Ascending aorta (tissue), 2 donors: ENCODE measurements at regions not wholly inside any gene's neighbourhood (a gene's known extent, or its start where the extent isn't known, plus 50 kb on each side); places are given as distances from the start of the nearest gene placed in this dataset.

Source experiments
- DNase-seq, 2 donors: peaks; one replicate each; pipeline ENCODE4 v3.0.0-alpha.2; 2019; ENCODE audit warnings: low spot score in 2 of 2
- H3K27ac ChIP-seq, 2 donors: fragments of 200-600 bp; sonication (generic); one replicate each; pipeline ENCODE4 v1.5.1; 2016 to 2017; ENCODE audit warnings: mild to moderate bottlenecking in 1 of 2
- H3K27me3 ChIP-seq: fragments of 200-600 bp; sonication (generic); one replicate; pipeline ENCODE4 v1.5.1; 2017
- H3K36me3 ChIP-seq, 2 donors: fragments of 200-600 bp; sonication (generic); one replicate each; pipeline ENCODE4 v1.5.1; 2016
- H3K4me1 ChIP-seq, 2 donors: fragments of 200-600 bp; sonication (generic); one replicate each; pipeline ENCODE4 v1.5.1; 2016 to 2017; ENCODE audit warnings: mild to moderate bottlenecking in 1 of 2
- H3K4me3 ChIP-seq, 2 donors: fragments of 200-600 bp; sonication (generic); one replicate each; pipeline ENCODE4 v1.5.1; 2016 to 2017; ENCODE audit warnings: mild to moderate bottlenecking in 1 of 2
- H3K9me3 ChIP-seq, 2 donors: fragments of 200-600 bp; sonication (generic); one replicate each; pipeline ENCODE4 v1.5.1; 2016
- intact Hi-C: fragments of 100-400 bp; cut with DNase I; formaldehyde crosslinking; loops from one replicate; pipeline ENCODE4 v1.15.1; 2023
- TF ChIP-seq, protein P1 (sequence below), 3 experiments: fragments of 200-600 bp in 2 of 3; fragments of 450-650 bp in 1 of 3; sonication (generic) in 2 of 3; IDR thresholded peaks; one replicate each; pipeline ENCODE4 v1.5.1; 2016 to 2019; ENCODE audit warnings: antibody characterized with exemption in 3 of 3, mild to moderate bottlenecking in 1 of 3, moderate library complexity in 1 of 3

- H3K27ac ChIP-seq: no peak overlapping the region
- H3K4me3 ChIP-seq: no peak overlapping the region
- intact Hi-C loops: no loop called here
- H3K4me1 ChIP-seq: no peaks in the 10 kb centered on the region
- no peaks in the 10 kb centered on the region for H3K27me3 ChIP-seq
- no peak for DNase-seq
- no peaks in the 10 kb centered on the region for H3K9me3 ChIP-seq
- TF ChIP-seq, protein P1, sequence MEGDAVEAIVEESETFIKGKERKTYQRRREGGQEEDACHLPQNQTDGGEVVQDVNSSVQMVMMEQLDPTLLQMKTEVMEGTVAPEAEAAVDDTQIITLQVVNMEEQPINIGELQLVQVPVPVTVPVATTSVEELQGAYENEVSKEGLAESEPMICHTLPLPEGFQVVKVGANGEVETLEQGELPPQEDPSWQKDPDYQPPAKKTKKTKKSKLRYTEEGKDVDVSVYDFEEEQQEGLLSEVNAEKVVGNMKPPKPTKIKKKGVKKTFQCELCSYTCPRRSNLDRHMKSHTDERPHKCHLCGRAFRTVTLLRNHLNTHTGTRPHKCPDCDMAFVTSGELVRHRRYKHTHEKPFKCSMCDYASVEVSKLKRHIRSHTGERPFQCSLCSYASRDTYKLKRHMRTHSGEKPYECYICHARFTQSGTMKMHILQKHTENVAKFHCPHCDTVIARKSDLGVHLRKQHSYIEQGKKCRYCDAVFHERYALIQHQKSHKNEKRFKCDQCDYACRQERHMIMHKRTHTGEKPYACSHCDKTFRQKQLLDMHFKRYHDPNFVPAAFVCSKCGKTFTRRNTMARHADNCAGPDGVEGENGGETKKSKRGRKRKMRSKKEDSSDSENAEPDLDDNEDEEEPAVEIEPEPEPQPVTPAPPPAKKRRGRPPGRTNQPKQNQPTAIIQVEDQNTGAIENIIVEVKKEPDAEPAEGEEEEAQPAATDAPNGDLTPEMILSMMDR (IDR thresholded peaks at IDR 0.05): no peak
- no peaks in the 10 kb centered on the region for H3K36me3 ChIP-seq
Measured at GRCh38 chr14:104303705-104304425, 165.5 kb downstream of the KIF26A start.

- Histone ChIP-seq H3K4me1 (no peaks in the 10 kb centered on the region), H3K36me3 (no peaks in the 10 kb centered on the region), H3K9me3 (no peaks in the 10 kb centered on the region), H3K4me3 (no peak overlapping the region), H3K27ac (no peak overlapping the region), H3K27me3 (no peaks in the 10 kb centered on the region)
- no peak for DNase-seq
- TF ChIP-seq, protein P1 (IDR thresholded peaks at IDR 0.05): no peak
- intact Hi-C loops: no loop called here
Measured at GRCh38 chr14:104304451-104305351, 166.3 kb downstream of the KIF26A start.

DNA sequence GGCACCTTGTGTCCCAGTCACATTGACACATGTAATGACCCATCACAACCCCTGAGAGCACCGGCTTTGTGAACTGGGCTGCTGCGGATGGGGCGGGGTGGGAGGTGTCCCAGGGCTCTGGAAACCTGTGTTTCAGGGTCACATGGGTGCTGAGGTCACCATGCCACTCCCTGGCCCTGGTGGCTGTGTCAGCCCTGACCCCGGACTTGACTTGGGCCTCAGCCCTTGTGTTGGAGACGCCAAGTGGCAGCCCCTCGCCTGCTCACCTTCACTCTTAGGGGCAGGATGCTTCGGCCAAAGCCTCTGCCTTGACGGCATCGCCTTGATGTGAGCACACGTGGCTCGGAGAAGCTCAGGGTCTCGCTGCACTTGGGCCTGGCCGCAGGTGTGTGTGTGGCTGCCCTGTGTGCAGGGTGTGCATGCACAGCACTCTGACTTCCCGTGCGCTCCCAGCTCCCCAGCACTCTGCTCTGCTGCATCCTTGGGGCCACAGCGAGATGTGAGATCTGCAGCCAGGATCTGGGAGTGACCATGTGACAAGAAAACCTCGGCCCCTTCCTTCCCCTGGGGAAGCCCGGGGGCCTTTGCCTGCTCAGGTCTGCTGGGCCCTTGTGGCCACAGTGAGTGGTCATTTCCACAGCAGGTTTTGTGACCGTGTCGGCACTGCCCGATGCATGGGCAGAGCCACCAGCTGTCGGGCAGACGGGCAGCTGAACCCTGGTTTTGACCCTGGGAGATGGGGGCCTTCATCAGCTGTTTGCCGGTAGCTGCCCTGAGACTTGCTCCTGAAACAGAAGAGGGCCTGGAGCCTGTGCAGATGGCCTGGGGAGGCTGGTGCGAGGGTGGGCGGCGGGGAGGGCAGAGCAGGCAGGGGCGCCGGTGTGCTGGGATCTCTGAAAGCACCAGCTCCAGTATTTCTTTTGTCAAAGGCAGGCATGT, 167.4 kb downstream of the KIF26A start:
- no peaks in the 10 kb centered on the region for H3K4me1 ChIP-seq
- H3K27ac ChIP-seq: no peak overlapping the region
- no peaks in the 10 kb centered on the region for H3K9me3 ChIP-seq
- H3K36me3 ChIP-seq: no peaks in the 10 kb centered on the region
- no peak for DNase-seq
- intact Hi-C loops: no loop called here
- TF ChIP-seq, protein P1 (IDR thresholded peaks at IDR 0.05): no peak
- no peak overlapping the region for H3K4me3 ChIP-seq
- no peaks in the 10 kb centered on the region for H3K27me3 ChIP-seq

- H3K27ac ChIP-seq: no peak overlapping the region
- TF ChIP-seq, protein P1 (IDR thresholded peaks at IDR 0.05): no peak
- H3K9me3 ChIP-seq: no peaks in the 10 kb centered on the region
- no peak for DNase-seq
- intact Hi-C loops: no loop called here
- no peak overlapping the region for H3K4me3 ChIP-seq
- no peaks in the 10 kb centered on the region for H3K36me3 ChIP-seq
- no peaks in the 10 kb centered on the region for H3K27me3 ChIP-seq
- no peaks in the 10 kb centered on the region for H3K4me1 ChIP-seq
Measured at GRCh38 chr14:104306450-104307040, 168.2 kb downstream of the KIF26A start.

DNA sequence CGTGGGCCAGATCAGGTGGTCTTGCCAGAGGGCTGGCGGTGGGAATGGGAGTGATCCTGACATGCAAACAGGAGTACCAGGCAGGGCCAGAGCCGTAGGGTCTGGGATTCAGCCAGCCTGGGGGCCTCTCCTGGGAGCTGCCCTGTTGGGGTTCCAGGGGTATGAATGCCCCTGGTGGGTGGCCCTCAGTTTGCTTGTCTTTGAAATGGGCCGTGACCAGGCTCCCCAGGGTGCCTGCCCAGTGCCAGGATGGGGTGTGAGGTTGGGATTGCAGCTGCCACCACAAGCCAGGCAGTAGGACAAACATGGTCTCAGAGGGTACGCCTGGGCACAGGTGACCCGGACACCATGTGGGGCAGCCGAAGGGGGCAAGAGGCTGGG, 168.8 kb downstream of the KIF26A start:
- intact Hi-C loops: no loop called here
- DNase-seq: no peak
- H3K27me3 ChIP-seq: no peaks in the 10 kb centered on the region
- H3K27ac ChIP-seq: no peak overlapping the region
- no peaks in the 10 kb centered on the region for H3K9me3 ChIP-seq
- H3K4me1 ChIP-seq: no peaks in the 10 kb centered on the region
- TF ChIP-seq, protein P1 (IDR thresholded peaks at IDR 0.05): no peak
- no peak overlapping the region for H3K4me3 ChIP-seq
- no peaks in the 10 kb centered on the region for H3K36me3 ChIP-seq
